GM23338 (cell line): ENCODE measurements at regions not wholly inside any gene's neighbourhood (a gene's known extent, or its start where the extent isn't known, plus 50 kb on each side); places are given as distances from the start of the nearest gene placed in this dataset.

Source experiments
- ATAC-seq: fragments of 200-7000 bp; cut with Tn5 transposase; 3 replicates; pipeline ENCODE4 v1.9.1; 2020
- DNase-seq: peaks from one replicate; pipeline ENCODE4 v3.0.0-alpha.2; 2015; ENCODE audit warnings: low spot score
- H2AFZ ChIP-seq: fragments of 200-600 bp; sonication (generic); 2 replicates; pipeline ENCODE4 v1.8.0; 2016; ENCODE audit warnings: antibody characterized with exemption, mild to moderate bottlenecking, moderate library complexity
- H3F3A ChIP-seq: fragments of 200-600 bp; sonication (generic); replicated peaks from 2 replicates; pipeline ENCODE4 v1.8.0; 2017; ENCODE audit warnings: antibody characterized with exemption, mixed run types, low read depth
- H3K27ac ChIP-seq: fragments of 200-600 bp; sonication (generic); 2 replicates; pipeline ENCODE4 v1.6.1; 2016; ENCODE audit warnings: low read depth
- H3K27me3 ChIP-seq: fragments of 200-600 bp; sonication (generic); 2 replicates; pipeline ENCODE4 v1.8.0; 2016; ENCODE audit warnings: mild to moderate bottlenecking, mixed run types, moderate library complexity; ENCODE audit not compliant: insufficient read depth
- H3K36me3 ChIP-seq: fragments of 200-600 bp; sonication (generic); 2 replicates; pipeline ENCODE4 v1.8.0; 2016; ENCODE audit warnings: mild to moderate bottlenecking; ENCODE audit not compliant: insufficient read depth
- H3K4me1 ChIP-seq: fragments of 200-600 bp; sonication (generic); 2 replicates; pipeline ENCODE4 v1.8.0; 2016; ENCODE audit warnings: mild to moderate bottlenecking, moderate library complexity; ENCODE audit not compliant: insufficient read depth
- H3K4me2 ChIP-seq: fragments of 200-600 bp; sonication (generic); 2 replicates; pipeline ENCODE4 v1.7.1; 2017; ENCODE audit warnings: mixed run types
- H3K4me3 ChIP-seq: fragments of 200-600 bp; sonication (generic); 2 replicates; pipeline ENCODE4 v1.6.1; 2016; ENCODE audit warnings: mixed run types
- H3K79me2 ChIP-seq: fragments of 200-600 bp; sonication (generic); replicated peaks from 2 replicates; pipeline ENCODE4 v1.8.0; 2017; ENCODE audit warnings: mild to moderate bottlenecking; ENCODE audit not compliant: insufficient read depth
- H3K9me2 ChIP-seq: fragments of 200-600 bp; sonication (generic); 2 replicates; pipeline ENCODE4 v1.8.0; 2017; ENCODE audit not compliant: insufficient read depth
- H4K20me1 ChIP-seq: fragments of 200-600 bp; sonication (generic); replicated peaks from 2 replicates; pipeline ENCODE4 v1.8.0; 2017; ENCODE audit warnings: mild to moderate bottlenecking; ENCODE audit not compliant: insufficient read depth
- H3K27ac Mint-ChIP-seq: 2 replicates; pipeline ENCODE4 v1.8.0; 2020; ENCODE audit warnings: inconsistent platforms, mild to moderate bottlenecking, moderate library complexity, mixed read lengths
- H3K27me3 Mint-ChIP-seq: 3 replicates; pipeline ENCODE4 v1.8.0; 2022; ENCODE audit warnings: low read depth, mild to moderate bottlenecking, moderate library complexity, mixed read lengths, inconsistent platforms; ENCODE audit not compliant: insufficient read depth, poor library complexity
- H3K36me3 Mint-ChIP-seq: 3 replicates; pipeline ENCODE4 v1.8.0; 2021; ENCODE audit warnings: low read depth, mild to moderate bottlenecking, inconsistent platforms, moderate library complexity, mixed read lengths
- H3K4me1 Mint-ChIP-seq: 3 replicates; pipeline ENCODE4 v1.8.0; 2020; ENCODE audit warnings: mild to moderate bottlenecking, inconsistent platforms, mixed read lengths
- H3K4me3 Mint-ChIP-seq: 3 replicates; pipeline ENCODE4 v1.8.0; 2021; ENCODE audit warnings: moderate library complexity, mild to moderate bottlenecking, inconsistent platforms, mixed read lengths
- H3K9me3 Mint-ChIP-seq: 3 replicates; pipeline ENCODE4 v1.8.0; 2020; ENCODE audit warnings: moderate library complexity, mild to moderate bottlenecking, inconsistent platforms, mixed read lengths
- CREB1 ChIP-seq: fragments of 250-450 bp; sonication (Bioruptor Pico); IDR thresholded peaks from 2 replicates; pipeline ENCODE4 v1.5.0; 2020; ENCODE audit warnings: low read depth, mild to moderate bottlenecking, moderate library complexity
- EZH2 ChIP-seq: fragments of 200-600 bp; sonication (generic); IDR thresholded peaks from one replicate; pipeline ENCODE4 v1.8.0; 2017; ENCODE audit warnings: antibody characterized with exemption, mild to moderate bottlenecking, low read depth; ENCODE audit not compliant: unreplicated experiment
- EZH2phosphoT487 ChIP-seq: fragments of 200-600 bp; sonication (generic); IDR thresholded peaks from one replicate; pipeline ENCODE4 v1.8.1; 2018; ENCODE audit warnings: antibody characterized with exemption; ENCODE audit not compliant: unreplicated experiment
- JUNB ChIP-seq: IDR thresholded peaks from one replicate; pipeline ENCODE4 v1.6.1; 2016; ENCODE audit warnings: antibody characterized with exemption; ENCODE audit not compliant: unreplicated experiment
- NANOG ChIP-seq: IDR thresholded peaks from 2 replicates; pipeline ENCODE4 v1.6.1; 2016; ENCODE audit warnings: antibody characterized with exemption, borderline replicate concordance
- POLR2AphosphoS5 ChIP-seq: IDR thresholded peaks from 2 replicates; pipeline ENCODE4 v1.6.1; 2016; ENCODE audit warnings: antibody characterized with exemption, low read depth
- STAT1 ChIP-seq: IDR thresholded peaks from one replicate; pipeline ENCODE4 v1.6.1; 2016; ENCODE audit warnings: antibody characterized with exemption; ENCODE audit not compliant: unreplicated experiment
- ZNF114 ChIP-seq: fragments of 250-450 bp; sonication (Bioruptor Pico); IDR thresholded peaks from 2 replicates; pipeline ENCODE4 v1.5.0; 2020; ENCODE audit warnings: mild to moderate bottlenecking, moderate library complexity
- ZNF331 ChIP-seq: fragments of 250-450 bp; sonication (Bioruptor Pico); IDR thresholded peaks from 2 replicates; pipeline ENCODE4 v1.5.0; 2020; ENCODE audit warnings: low read depth, mild to moderate bottlenecking, moderate library complexity
- TF ChIP-seq, protein P1 (sequence below): IDR thresholded peaks from one replicate; pipeline ENCODE4 v1.6.1; 2018; ENCODE audit warnings: antibody characterized with exemption; ENCODE audit not compliant: unreplicated experiment
- TF ChIP-seq, protein P2 (sequence below): IDR thresholded peaks from 2 replicates; pipeline ENCODE4 v1.6.1; 2016; ENCODE audit warnings: antibody characterized with exemption
- TF ChIP-seq, protein P3 (sequence below): fragments of 250-450 bp; sonication (Bioruptor Pico); IDR thresholded peaks from 2 replicates; pipeline ENCODE4 v1.5.0; 2020; ENCODE audit warnings: mild to moderate bottlenecking, moderate library complexity
- TF ChIP-seq, protein P4 (sequence below), 2 experiments: fragments of 200-600 bp in 1 of 2; sonication (generic) in 1 of 2; conservative IDR thresholded peaks; 2 replicates each; pipeline versions ENCODE4 v1.5.1 to v1.6.1; 2016 to 2017; ENCODE audit warnings: antibody characterized with exemption in 2 of 2, low read depth in 2 of 2, mild to moderate bottlenecking in 2 of 2, moderate library complexity in 1 of 2

DNA sequence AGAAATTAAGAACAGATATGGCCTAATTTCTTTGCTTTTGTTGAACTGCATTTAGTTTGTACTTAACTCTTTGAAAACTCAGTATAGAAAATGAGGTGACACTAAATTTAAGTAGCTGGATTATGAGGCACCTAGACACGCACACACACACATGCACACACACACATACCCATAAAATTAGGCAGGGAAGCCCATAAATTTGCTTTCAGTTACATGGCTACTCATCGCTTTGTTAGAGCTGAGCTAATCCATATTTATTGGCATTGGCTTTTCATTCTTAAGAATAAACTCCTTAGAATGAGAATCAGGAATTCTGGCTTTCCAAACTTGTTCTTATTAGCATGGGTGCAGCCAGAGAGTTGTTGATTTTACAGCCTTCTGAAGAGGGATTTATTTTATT is 61.7 kb upstream of the MBNL2 start:
- ATAC-seq: no peak
- Histone ChIP-seq H3K36me3 (no peaks in the 10 kb centered on the region), H3F3A (no peaks in the 10 kb centered on the region), H2AFZ (no peak overlapping the region), H3K27ac (no peak overlapping the region), H3K4me1 (no peaks in the 10 kb centered on the region), H3K9me2 (no peaks in the 10 kb centered on the region), H3K79me2 (no peaks in the 10 kb centered on the region), H3K27me3 (no peaks in the 10 kb centered on the region), H4K20me1 (no peaks in the 10 kb centered on the region), H3K4me3 (no peak overlapping the region), H3K4me2 (no peak overlapping the region)
- no peak for DNase-seq
- no peaks in the 10 kb centered on the region; the same call in 2 of the 3 replicates for H3K9me3 Mint-ChIP-seq
- H3K36me3 Mint-ChIP-seq: no peaks in the 10 kb centered on the region
- TF ChIP-seq, protein P1, sequence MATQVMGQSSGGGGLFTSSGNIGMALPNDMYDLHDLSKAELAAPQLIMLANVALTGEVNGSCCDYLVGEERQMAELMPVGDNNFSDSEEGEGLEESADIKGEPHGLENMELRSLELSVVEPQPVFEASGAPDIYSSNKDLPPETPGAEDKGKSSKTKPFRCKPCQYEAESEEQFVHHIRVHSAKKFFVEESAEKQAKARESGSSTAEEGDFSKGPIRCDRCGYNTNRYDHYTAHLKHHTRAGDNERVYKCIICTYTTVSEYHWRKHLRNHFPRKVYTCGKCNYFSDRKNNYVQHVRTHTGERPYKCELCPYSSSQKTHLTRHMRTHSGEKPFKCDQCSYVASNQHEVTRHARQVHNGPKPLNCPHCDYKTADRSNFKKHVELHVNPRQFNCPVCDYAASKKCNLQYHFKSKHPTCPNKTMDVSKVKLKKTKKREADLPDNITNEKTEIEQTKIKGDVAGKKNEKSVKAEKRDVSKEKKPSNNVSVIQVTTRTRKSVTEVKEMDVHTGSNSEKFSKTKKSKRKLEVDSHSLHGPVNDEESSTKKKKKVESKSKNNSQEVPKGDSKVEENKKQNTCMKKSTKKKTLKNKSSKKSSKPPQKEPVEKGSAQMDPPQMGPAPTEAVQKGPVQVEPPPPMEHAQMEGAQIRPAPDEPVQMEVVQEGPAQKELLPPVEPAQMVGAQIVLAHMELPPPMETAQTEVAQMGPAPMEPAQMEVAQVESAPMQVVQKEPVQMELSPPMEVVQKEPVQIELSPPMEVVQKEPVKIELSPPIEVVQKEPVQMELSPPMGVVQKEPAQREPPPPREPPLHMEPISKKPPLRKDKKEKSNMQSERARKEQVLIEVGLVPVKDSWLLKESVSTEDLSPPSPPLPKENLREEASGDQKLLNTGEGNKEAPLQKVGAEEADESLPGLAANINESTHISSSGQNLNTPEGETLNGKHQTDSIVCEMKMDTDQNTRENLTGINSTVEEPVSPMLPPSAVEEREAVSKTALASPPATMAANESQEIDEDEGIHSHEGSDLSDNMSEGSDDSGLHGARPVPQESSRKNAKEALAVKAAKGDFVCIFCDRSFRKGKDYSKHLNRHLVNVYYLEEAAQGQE: no peak
- TF ChIP-seq ZNF114 (CRISPR knock-in tag): no peak
- TF ChIP-seq, protein P2, sequence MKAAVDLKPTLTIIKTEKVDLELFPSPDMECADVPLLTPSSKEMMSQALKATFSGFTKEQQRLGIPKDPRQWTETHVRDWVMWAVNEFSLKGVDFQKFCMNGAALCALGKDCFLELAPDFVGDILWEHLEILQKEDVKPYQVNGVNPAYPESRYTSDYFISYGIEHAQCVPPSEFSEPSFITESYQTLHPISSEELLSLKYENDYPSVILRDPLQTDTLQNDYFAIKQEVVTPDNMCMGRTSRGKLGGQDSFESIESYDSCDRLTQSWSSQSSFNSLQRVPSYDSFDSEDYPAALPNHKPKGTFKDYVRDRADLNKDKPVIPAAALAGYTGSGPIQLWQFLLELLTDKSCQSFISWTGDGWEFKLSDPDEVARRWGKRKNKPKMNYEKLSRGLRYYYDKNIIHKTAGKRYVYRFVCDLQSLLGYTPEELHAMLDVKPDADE: no peak
- TF ChIP-seq, protein P3, sequence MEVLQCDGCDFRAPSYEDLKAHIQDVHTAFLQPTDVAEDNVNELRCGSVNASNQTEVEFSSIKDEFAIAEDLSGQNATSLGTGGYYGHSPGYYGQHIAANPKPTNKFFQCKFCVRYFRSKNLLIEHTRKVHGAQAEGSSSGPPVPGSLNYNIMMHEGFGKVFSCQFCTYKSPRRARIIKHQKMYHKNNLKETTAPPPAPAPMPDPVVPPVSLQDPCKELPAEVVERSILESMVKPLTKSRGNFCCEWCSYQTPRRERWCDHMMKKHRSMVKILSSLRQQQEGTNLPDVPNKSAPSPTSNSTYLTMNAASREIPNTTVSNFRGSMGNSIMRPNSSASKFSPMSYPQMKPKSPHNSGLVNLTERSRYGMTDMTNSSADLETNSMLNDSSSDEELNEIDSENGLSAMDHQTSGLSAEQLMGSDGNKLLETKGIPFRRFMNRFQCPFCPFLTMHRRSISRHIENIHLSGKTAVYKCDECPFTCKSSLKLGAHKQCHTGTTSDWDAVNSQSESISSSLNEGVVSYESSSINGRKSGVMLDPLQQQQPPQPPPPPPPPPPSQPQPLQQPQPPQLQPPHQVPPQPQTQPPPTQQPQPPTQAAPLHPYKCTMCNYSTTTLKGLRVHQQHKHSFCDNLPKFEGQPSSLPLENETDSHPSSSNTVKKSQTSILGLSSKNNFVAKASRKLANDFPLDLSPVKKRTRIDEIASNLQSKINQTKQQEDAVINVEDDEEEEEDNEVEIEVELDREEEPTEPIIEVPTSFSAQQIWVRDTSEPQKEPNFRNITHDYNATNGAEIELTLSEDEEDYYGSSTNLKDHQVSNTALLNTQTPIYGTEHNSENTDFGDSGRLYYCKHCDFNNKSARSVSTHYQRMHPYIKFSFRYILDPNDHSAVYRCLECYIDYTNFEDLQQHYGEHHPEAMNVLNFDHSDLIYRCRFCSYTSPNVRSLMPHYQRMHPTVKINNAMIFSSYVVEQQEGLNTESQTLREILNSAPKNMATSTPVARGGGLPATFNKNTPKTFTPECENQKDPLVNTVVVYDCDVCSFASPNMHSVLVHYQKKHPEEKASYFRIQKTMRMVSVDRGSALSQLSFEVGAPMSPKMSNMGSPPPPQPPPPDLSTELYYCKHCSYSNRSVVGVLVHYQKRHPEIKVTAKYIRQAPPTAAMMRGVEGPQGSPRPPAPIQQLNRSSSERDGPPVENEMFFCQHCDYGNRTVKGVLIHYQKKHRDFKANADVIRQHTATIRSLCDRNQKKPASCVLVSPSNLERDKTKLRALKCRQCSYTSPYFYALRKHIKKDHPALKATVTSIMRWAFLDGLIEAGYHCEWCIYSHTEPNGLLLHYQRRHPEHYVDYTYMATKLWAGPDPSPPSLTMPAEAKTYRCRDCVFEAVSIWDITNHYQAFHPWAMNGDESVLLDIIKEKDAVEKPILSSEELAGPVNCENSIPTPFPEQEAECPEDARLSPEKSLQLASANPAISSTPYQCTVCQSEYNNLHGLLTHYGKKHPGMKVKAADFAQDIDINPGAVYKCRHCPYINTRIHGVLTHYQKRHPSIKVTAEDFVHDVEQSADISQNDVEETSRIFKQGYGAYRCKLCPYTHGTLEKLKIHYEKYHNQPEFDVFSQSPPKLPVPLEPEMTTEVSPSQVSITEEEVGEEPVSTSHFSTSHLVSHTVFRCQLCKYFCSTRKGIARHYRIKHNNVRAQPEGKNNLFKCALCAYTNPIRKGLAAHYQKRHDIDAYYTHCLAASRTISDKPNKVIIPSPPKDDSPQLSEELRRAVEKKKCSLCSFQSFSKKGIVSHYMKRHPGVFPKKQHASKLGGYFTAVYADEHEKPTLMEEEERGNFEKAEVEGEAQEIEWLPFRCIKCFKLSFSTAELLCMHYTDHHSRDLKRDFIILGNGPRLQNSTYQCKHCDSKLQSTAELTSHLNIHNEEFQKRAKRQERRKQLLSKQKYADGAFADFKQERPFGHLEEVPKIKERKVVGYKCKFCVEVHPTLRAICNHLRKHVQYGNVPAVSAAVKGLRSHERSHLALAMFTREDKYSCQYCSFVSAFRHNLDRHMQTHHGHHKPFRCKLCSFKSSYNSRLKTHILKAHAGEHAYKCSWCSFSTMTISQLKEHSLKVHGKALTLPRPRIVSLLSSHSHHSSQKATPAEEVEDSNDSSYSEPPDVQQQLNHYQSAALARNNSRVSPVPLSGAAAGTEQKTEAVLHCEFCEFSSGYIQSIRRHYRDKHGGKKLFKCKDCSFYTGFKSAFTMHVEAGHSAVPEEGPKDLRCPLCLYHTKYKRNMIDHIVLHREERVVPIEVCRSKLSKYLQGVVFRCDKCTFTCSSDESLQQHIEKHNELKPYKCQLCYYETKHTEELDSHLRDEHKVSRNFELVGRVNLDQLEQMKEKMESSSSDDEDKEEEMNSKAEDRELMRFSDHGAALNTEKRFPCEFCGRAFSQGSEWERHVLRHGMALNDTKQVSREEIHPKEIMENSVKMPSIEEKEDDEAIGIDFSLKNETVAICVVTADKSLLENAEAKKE (CRISPR knock-in tag): no peak
- TF ChIP-seq ZNF331 (CRISPR knock-in tag): no peak
- no peak for TF ChIP-seq EZH2phosphoT487
- no peak for TF ChIP-seq CREB1 (CRISPR knock-in tag)
- TF ChIP-seq, protein P4, sequence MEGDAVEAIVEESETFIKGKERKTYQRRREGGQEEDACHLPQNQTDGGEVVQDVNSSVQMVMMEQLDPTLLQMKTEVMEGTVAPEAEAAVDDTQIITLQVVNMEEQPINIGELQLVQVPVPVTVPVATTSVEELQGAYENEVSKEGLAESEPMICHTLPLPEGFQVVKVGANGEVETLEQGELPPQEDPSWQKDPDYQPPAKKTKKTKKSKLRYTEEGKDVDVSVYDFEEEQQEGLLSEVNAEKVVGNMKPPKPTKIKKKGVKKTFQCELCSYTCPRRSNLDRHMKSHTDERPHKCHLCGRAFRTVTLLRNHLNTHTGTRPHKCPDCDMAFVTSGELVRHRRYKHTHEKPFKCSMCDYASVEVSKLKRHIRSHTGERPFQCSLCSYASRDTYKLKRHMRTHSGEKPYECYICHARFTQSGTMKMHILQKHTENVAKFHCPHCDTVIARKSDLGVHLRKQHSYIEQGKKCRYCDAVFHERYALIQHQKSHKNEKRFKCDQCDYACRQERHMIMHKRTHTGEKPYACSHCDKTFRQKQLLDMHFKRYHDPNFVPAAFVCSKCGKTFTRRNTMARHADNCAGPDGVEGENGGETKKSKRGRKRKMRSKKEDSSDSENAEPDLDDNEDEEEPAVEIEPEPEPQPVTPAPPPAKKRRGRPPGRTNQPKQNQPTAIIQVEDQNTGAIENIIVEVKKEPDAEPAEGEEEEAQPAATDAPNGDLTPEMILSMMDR (conservative IDR thresholded peaks at IDR 0.05; ENCODE audit: low read depth in 2 of 2): no peak
- TF ChIP-seq EZH2: no peak
- no peak for TF ChIP-seq JUNB
- TF ChIP-seq STAT1: no peak
- TF ChIP-seq NANOG: no peak
- no peak for TF ChIP-seq POLR2AphosphoS5
- H3K27ac Mint-ChIP-seq: no peak overlapping the region
- no peaks in the 10 kb centered on the region for H3K27me3 Mint-ChIP-seq
- no peaks in the 10 kb centered on the region for H3K4me1 Mint-ChIP-seq
- no peak overlapping the region for H3K4me3 Mint-ChIP-seq
